Right renal pelvis (tissue), 4 donors: ENCODE measurements at regions not wholly inside any gene's neighbourhood (a gene's known extent, or its start where the extent isn't known, plus 50 kb on each side); places are given as distances from the start of the nearest gene placed in this dataset.
"Not testable (repeated sequence)": the region's sequence is repeated elsewhere in the genome, so short reads cannot be mapped to it uniquely, and the experiment has no call there.

Experiments used
- DNase-seq, 4 donors: peaks; one replicate each; pipeline ENCODE4 v3.0.0-alpha.2; 2013; ENCODE audit warnings: low read depth in 4 of 4, low spot score in 3 of 4, missing footprints in 1 of 4

- no peak for DNase-seq
These were observed 413.7 kb upstream of the TBL1XR1 start for GRCh38 chr3:177610686-177611633.

GRCh38 chr3:177611752-177612334 lies 414.6 kb upstream of the TBL1XR1 start:
- no peak for DNase-seq

GRCh38 chr3:177613901-177614300 lies 416.6 kb upstream of the TBL1XR1 start:
- DNase-seq: no peak

GRCh38 chr3:177615015-177615414 lies 417.7 kb upstream of the TBL1XR1 start:
- DNase-seq: no peak

GRCh38 chr3:177618873-177619733 lies 421.8 kb upstream of the TBL1XR1 start:
- DNase-seq: no peak

GRCh38 chr3:177620073-177620472 lies 422.8 kb upstream of the TBL1XR1 start:
- no peak for DNase-seq

- DNase-seq: no peak
These were observed 425.2 kb upstream of the TBL1XR1 start for GRCh38 chr3:177622520-177622919.

- no peak for DNase-seq
These were observed 425.8 kb upstream of the TBL1XR1 start for GRCh38 chr3:177622982-177623617.

GRCh38 chr3:177624528-177625495 lies 427.5 kb upstream of the TBL1XR1 start:
- DNase-seq: no peak

GRCh38 chr3:177626045-177626444 lies 428.8 kb upstream of the TBL1XR1 start:
- no peak for DNase-seq

- not testable (repeated sequence) for DNase-seq
These were observed 430.9 kb upstream of the TBL1XR1 start for GRCh38 chr3:177628095-177628719.

GRCh38 chr3:177629276-177629675 lies 432.0 kb upstream of the TBL1XR1 start:
- DNase-seq: no peak

GRCh38 chr3:177633671-177634207 lies 436.5 kb upstream of the TBL1XR1 start:
- no peak for DNase-seq

GRCh38 chr3:177635601-177636106 lies 438.4 kb upstream of the TBL1XR1 start:
- not testable (repeated sequence) for DNase-seq

- DNase-seq: no peak
These were observed 443.2 kb upstream of the TBL1XR1 start for GRCh38 chr3:177640319-177640965.

GRCh38 chr3:177641206-177641605 lies 443.9 kb upstream of the TBL1XR1 start:
- no peak for DNase-seq

GRCh38 chr3:177642042-177642803 lies 444.9 kb upstream of the TBL1XR1 start:
- no peak for DNase-seq
